HUES64 (cell line): ENCODE measurements at regions not wholly inside any gene's neighbourhood (a gene's known extent, or its start where the extent isn't known, plus 50 kb on each side); places are given as distances from the start of the nearest gene placed in this dataset.

Experiments used
- H3K27ac ChIP-seq: 2 replicates; pipeline ENCODE4 v1.7.0; 2013; ENCODE audit warnings: low read depth, low read length, inconsistent platforms
- H3K27me3 ChIP-seq: 2 replicates; pipeline ENCODE4 v1.6.1; 2013; ENCODE audit warnings: mild to moderate bottlenecking, low read length; ENCODE audit not compliant: insufficient read depth
- H3K36me3 ChIP-seq: 2 replicates; pipeline ENCODE4 v1.6.1; 2013; ENCODE audit warnings: mild to moderate bottlenecking, low read length; ENCODE audit not compliant: insufficient read depth
- H3K4me1 ChIP-seq: 2 replicates; pipeline ENCODE4 v1.6.1; 2013; ENCODE audit warnings: mild to moderate bottlenecking, low read length, moderate library complexity; ENCODE audit not compliant: insufficient read depth
- H3K4me3 ChIP-seq: 2 replicates; pipeline ENCODE4 v1.5.1; 2013; ENCODE audit warnings: mild to moderate bottlenecking, low read length, moderate library complexity
- H3K9ac ChIP-seq: 2 replicates; pipeline ENCODE4 v1.6.1; 2013; ENCODE audit warnings: mild to moderate bottlenecking, low read depth, low read length
- H3K9me3 ChIP-seq: 2 replicates; pipeline ENCODE4 v1.6.1; 2013; ENCODE audit warnings: low read depth, low read length; ENCODE audit not compliant: insufficient read depth
- WGBS: fragments of 150-250, 120-280 bp; methylation state at CpG from one replicate; pipeline ENCODE4 v1.1.7; 2013; ENCODE audit warnings: missing lambda C conversion rate; 5-methylcytosine and 5-hydroxymethylcytosine counted together

DNA sequence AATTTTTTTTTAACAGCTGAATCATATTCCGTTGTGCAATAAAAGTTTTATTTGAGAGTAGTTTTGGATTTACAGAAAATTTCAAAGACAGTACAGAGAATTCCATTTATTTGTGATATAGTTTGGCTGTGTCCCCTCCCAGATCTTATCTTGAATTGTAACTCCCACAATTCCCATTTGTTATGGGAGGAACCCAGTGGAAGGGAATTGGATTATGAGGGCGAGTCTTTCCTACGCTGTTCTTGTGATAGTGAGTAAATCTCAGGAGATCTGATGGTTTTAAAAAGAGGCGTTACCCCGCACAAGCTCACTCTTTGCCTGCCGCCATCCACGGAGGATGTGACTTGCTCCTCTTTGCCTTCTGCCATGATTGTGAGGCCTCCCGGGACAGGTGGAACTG lies 228.0 kb upstream of the MAGI2 start:
- Histone ChIP-seq H3K4me1 (no peaks in the 10 kb centered on the region), H3K9ac (no peak overlapping the region), H3K36me3 (no peaks in the 10 kb centered on the region), H3K4me3 (no peak overlapping the region), H3K27me3 (no peaks in the 10 kb centered on the region), H3K9me3 (no peaks in the 10 kb centered on the region), H3K27ac (no peak overlapping the region)
- 91% methylated on average over 8 of the region's 8 CpGs for WGBS

- no peak overlapping the region for H3K27ac ChIP-seq
- no peaks in the 10 kb centered on the region for H3K4me1 ChIP-seq
- no peaks in the 10 kb centered on the region for H3K27me3 ChIP-seq
- no peak overlapping the region for H3K9ac ChIP-seq
- no peak overlapping the region for H3K4me3 ChIP-seq
- no peaks in the 10 kb centered on the region for H3K36me3 ChIP-seq
- no peaks in the 10 kb centered on the region for H3K9me3 ChIP-seq
- 98% methylated on average over 3 of the region's 3 CpGs for WGBS
Measured at GRCh38 chr7:79673969-79674368, 220.5 kb upstream of the MAGI2 start.

- Histone ChIP-seq H3K9ac (no peak overlapping the region), H3K27me3 (no peaks in the 10 kb centered on the region), H3K36me3 (no peaks in the 10 kb centered on the region), H3K9me3 (no peaks in the 10 kb centered on the region), H3K4me1 (no peaks in the 10 kb centered on the region), H3K4me3 (no peak overlapping the region), H3K27ac (no peak overlapping the region)
- 29% methylated on average over 1 of the region's 1 CpG for WGBS
Measured at GRCh38 chr7:79673421-79673820, 220.0 kb upstream of the MAGI2 start.

DNA sequence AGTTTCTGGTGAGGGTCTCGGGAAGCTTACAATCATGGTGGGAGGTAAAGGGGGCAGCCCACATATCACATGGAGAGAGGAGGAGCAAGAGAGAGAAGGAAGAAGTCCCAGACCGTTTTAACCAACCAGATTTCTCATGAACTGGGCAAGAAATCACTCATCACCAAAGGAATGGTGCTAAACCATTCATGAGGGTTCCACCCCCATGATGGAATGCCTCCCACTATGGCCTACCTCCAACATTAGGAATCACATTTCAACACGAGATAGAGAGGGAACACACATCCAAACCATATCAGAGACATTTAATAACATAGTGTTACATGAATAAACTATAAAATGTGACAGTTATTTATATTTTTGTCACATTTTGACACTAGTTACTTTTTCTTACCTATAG lies 214.8 kb upstream of the MAGI2 start:
- 91% methylated on average over 2 of the region's 3 CpGs for WGBS
- H3K36me3 ChIP-seq = no peaks in the 10 kb centered on the region
- no peak overlapping the region for H3K9ac ChIP-seq
- H3K4me1 ChIP-seq = no peaks in the 10 kb centered on the region; the same call in 1 of the 2 replicates
- no peak overlapping the region for H3K4me3 ChIP-seq
- H3K27me3 ChIP-seq = peaks cover 42% of the 10 kb centered on the region
- H3K27ac ChIP-seq = no peak overlapping the region
- H3K9me3 ChIP-seq = no peaks in the 10 kb centered on the region

GRCh38 chr7:79666472-79666871 lies 213.0 kb upstream of the MAGI2 start:
- 76% methylated on average over 3 of the region's 3 CpGs for WGBS
- no peak overlapping the region for H3K9ac ChIP-seq
- H3K27me3 ChIP-seq = peaks cover 42% of the 10 kb centered on the region

GRCh38 chr7:79664884-79665676 lies 211.6 kb upstream of the MAGI2 start:
- 89% methylated on average over 2 of the region's 2 CpGs for WGBS
- Histone ChIP-seq H3K9ac (no peak overlapping the region), H3K4me3 (no peak overlapping the region), H3K27ac (no peak overlapping the region), H3K36me3 (no peaks in the 10 kb centered on the region), H3K27me3 (peaks cover 42% of the 10 kb centered on the region), H3K9me3 (no peaks in the 10 kb centered on the region), H3K4me1 (no peaks in the 10 kb centered on the region; the same call in 1 of the 2 replicates)

More at GRCh38 chr7:79666472-79666871, 213.0 kb upstream of the MAGI2 start:
- H3K4me3 ChIP-seq = no peak overlapping the region
- H3K9me3 ChIP-seq = no peaks in the 10 kb centered on the region
- no peaks in the 10 kb centered on the region for H3K36me3 ChIP-seq
- H3K27ac ChIP-seq = no peak overlapping the region
- no peaks in the 10 kb centered on the region; the same call in 1 of the 2 replicates for H3K4me1 ChIP-seq

GRCh38 chr7:79658304-79658703 lies 204.8 kb upstream of the MAGI2 start:
- Histone ChIP-seq H3K27me3 (no peaks in the 10 kb centered on the region), H3K36me3 (no peaks in the 10 kb centered on the region), H3K9ac (no peak overlapping the region), H3K4me3 (no peak overlapping the region), H3K27ac (no peak overlapping the region), H3K4me1 (no peaks in the 10 kb centered on the region), H3K9me3 (no peaks in the 10 kb centered on the region)

DNA sequence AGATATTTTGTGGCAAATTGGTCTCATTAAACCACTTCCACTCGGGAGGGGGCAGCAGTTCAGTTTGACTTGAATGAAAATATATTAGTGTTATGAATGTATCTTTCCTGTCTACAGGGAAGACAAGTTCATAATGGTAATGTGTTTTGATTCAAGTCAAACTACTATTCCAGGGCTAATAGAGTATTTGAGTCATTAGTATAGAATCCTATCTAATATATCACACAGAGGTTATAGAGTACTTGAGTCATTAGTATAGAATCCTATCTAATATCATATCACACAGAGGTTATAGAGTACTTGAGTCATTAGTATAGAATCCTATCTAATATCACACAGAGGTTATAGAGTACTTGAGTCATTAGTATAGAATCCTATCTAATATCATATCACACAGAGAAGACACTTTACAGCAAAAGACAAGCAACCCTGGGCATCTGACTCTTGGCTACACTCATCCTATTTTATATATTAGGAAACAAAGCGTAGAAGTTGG lies 199.7 kb upstream of the MAGI2 start:
- 79% methylated on average over 2 of the region's 2 CpGs for WGBS
- H3K27me3 ChIP-seq = peaks cover 4% of the 10 kb centered on the region; the same call in 1 of the 2 replicates

GRCh38 chr7:79652619-79653018 lies 199.2 kb upstream of the MAGI2 start:
- H3K9me3 ChIP-seq = no peaks in the 10 kb centered on the region
- no peak overlapping the region for H3K27ac ChIP-seq
- no peaks in the 10 kb centered on the region for H3K4me1 ChIP-seq
- H3K27me3 ChIP-seq = peaks cover 10% of the 10 kb centered on the region; the same call in 1 of the 2 replicates
- 89% methylated on average over 2 of the region's 2 CpGs for WGBS
- H3K9ac ChIP-seq = no peak overlapping the region
- no peak overlapping the region for H3K4me3 ChIP-seq
- no peaks in the 10 kb centered on the region for H3K36me3 ChIP-seq

More for the DNA sequence above, 199.7 kb upstream of the MAGI2 start:
- H3K9ac ChIP-seq = no peak overlapping the region
- no peak overlapping the region for H3K4me3 ChIP-seq
- no peaks in the 10 kb centered on the region for H3K9me3 ChIP-seq
- H3K27ac ChIP-seq = no peak overlapping the region
- no peaks in the 10 kb centered on the region for H3K4me1 ChIP-seq
- no peaks in the 10 kb centered on the region for H3K36me3 ChIP-seq

DNA sequence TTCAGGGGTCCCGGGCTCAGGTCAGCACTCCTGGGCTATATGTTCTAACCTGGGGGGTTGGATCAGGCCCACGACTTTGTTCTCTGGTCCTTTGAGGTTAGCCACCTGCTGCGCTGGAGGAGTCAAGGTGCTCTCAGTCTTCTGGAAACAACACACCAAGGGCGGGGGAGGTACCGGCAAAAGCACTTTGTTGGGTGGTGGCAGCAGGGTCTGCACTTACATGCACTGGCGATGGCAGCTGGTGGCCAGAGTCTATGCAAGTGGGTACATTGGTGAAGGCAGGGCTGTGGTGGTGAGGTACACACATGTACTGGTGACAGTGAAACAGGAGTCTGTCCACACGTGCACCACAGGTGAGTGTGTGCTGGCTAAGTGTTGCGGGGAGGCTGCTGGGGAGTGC lies 194.2 kb upstream of the MAGI2 start:
- Histone ChIP-seq H3K36me3 (no peaks in the 10 kb centered on the region), H3K4me3 (no peak overlapping the region), H3K9ac (no peak overlapping the region), H3K27ac (no peak overlapping the region), H3K9me3 (no peaks in the 10 kb centered on the region), H3K4me1 (no peaks in the 10 kb centered on the region), H3K27me3 (peaks cover 49% of the 10 kb centered on the region)
- WGBS = 94% methylated on average over 8 of the region's 8 CpGs

GRCh38 chr7:79646278-79646677 lies 192.8 kb upstream of the MAGI2 start:
- Histone ChIP-seq H3K9ac (no peak overlapping the region), H3K4me1 (no peaks in the 10 kb centered on the region), H3K27me3 (peaks cover 49% of the 10 kb centered on the region), H3K36me3 (no peaks in the 10 kb centered on the region), H3K9me3 (no peaks in the 10 kb centered on the region), H3K4me3 (no peak overlapping the region), H3K27ac (no peak overlapping the region)
- 64% methylated on average over 4 of the region's 4 CpGs for WGBS
